HG02763 (cell line): ENCODE measurements at regions not wholly inside any gene's neighbourhood (a gene's known extent, or its start where the extent isn't known, plus 50 kb on each side); places are given as distances from the start of the nearest gene placed in this dataset.
"Not testable (repeated sequence)": the region's sequence is repeated elsewhere in the genome, so short reads cannot be mapped to it uniquely, and the experiment has no call there.

ENCODE experiments used
- ATAC-seq: cut with Tn5 transposase; IDR thresholded peaks from one replicate; pipeline ENCODE4 v1.9.1; 2021; ENCODE audit warnings: mild to moderate bottlenecking, moderate library complexity; ENCODE audit not compliant: unreplicated experiment

- ATAC-seq, result no peak
These were observed 72.3 kb upstream of the ZNF746 start for GRCh38 chr7:149569726-149570422.

GRCh38 chr7:149569025-149569725 lies 71.6 kb upstream of the ZNF746 start:
- no peak for ATAC-seq

- no peak for ATAC-seq
These were observed 70.6 kb upstream of the ZNF746 start for GRCh38 chr7:149568218-149568617.

- ATAC-seq, result no peak
These were observed 68.5 kb upstream of the ZNF746 start for GRCh38 chr7:149566103-149566502.

GRCh38 chr7:149565096-149565382 lies 67.4 kb upstream of the ZNF746 start:
- ATAC-seq, result no peak

GRCh38 chr7:149564340-149565095 lies 66.9 kb upstream of the ZNF746 start:
- ATAC-seq, result no peak

- no peak for ATAC-seq
These were observed 65.0 kb upstream of the ZNF746 start for GRCh38 chr7:149562602-149563001.

- ATAC-seq, result no peak
These were observed 63.5 kb upstream of the ZNF746 start for GRCh38 chr7:149561072-149561471.

- ATAC-seq, result no peak
These were observed 62.1 kb upstream of the ZNF746 start for GRCh38 chr7:149559711-149560110.

- ATAC-seq, result no peak
These were observed 60.7 kb upstream of the ZNF746 start for GRCh38 chr7:149558149-149558861.

GRCh38 chr7:149556525-149556924 lies 58.9 kb upstream of the ZNF746 start:
- not testable (repeated sequence) for ATAC-seq

- ATAC-seq, result not testable (repeated sequence)
These were observed 57.2 kb upstream of the ZNF746 start for GRCh38 chr7:149554821-149555220.

GRCh38 chr7:149553991-149554390 lies 56.4 kb upstream of the ZNF746 start:
- ATAC-seq, result not testable (repeated sequence)

- no peak for ATAC-seq
These were observed 55.2 kb upstream of the ZNF746 start for GRCh38 chr7:149552799-149553198.
